NCI-H2227 (cell line): ENCODE measurements at regions not wholly inside any gene's neighbourhood (a gene's known extent, or its start where the extent isn't known, plus 50 kb on each side); places are given as distances from the start of the nearest gene placed in this dataset.
"Not testable (repeated sequence)": the region's sequence is repeated elsewhere in the genome, so short reads cannot be mapped to it uniquely, and the experiment has no call there.

Experiments used
- DNase-seq: peaks from one replicate; lab custom pipeline; 2025; ENCODE audit not compliant: unreplicated experiment; lab: John Stamatoyannopoulos, UW

DNA sequence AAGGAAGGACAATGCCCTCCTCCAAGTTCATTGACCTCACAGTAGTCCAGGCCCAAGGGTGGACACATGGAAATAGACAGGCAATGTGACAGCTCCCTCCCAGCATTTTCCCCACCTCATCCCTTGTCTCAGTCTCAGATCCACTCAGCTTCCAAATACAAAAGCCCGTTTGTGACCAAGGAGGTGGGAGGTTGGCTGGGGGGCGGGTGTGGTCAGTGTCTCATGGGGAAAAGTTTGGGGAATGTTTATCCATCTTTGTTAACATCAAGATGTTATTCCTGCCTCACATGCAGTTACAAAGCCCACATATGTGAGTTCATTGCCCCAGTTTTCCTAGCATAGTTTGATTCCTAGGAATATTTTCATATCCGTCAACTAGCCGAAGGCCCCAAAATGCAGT, 338.5 kb upstream of the PPP2R3A start:
- no peak for DNase-seq

DNA sequence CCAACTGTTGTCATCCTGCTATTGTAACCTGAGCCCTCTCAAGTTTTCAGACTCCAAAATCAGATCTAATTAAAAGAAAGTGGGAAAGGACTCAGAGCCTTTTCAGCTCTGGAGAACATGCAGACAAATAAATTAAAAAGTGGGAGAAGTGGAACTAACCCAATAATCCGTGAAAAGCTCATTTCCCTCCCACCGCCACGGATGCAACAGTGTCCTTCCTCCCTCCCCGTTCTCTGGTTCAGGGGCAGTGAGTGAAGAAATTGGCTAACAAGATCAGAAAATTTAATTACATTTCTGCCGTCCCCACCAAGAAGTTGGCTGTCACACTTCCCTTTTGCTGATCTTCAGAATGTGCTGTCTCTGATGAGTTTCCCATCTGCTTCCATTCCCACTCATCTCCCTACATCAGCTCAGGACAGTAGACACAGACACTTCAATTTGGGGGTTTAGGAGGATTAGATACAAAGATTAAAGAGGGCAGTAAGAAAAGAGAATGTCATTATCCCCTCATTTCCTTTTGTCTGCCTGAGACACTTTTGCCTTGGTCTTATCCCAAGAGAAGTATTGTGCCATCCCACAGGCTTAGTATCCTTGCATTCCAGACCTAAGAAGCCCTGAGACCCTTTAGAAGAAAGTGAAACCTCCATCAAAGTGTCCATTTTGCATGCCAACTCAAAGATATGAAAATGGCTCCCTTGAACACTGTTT, 335.7 kb upstream of the PPP2R3A start:
- no peak for DNase-seq

DNA sequence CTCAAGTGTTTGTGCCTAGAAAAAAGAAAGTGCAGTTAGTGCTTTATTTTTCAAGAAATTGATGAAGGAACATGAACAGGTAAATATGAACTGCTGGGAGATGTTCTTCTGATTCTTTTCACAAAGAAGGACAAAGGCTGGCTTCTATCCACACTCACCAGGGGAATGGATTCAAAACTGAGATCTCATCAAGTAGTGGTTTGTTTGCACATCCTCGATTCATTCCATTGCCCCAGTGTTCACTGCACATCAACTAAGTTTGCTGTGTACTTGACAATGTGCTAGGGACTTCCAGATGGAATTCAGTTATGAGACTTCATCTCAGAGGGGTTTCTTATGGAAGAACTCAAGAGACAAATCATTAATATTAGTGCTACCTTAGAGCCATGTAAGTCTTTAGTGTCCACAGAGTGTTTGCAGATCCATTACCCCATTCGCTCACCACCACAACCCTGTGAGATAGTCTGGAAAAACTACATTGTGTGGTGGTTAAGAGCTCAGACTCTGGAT, 332.9 kb upstream of the PPP2R3A start:
- DNase-seq: no peak

DNA sequence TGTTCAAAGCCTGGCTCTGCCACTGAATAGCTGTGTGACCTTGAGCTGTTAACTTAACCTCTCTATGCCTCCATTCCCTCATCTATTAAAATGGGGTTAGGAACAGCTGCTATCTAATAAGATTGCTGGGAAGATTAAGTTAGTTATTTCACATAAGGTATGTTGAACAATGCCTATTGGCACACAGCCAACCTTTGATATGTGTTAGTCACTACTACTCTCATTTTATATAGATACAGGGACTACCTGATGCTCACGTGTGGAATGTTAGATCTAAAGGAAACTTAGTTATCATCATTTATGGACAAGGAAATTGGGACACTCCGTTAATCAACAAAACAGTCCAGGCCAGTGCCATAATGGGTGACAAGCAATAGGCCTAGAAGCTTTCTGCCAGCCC, 332.4 kb upstream of the PPP2R3A start:
- DNase-seq: no peak

DNA sequence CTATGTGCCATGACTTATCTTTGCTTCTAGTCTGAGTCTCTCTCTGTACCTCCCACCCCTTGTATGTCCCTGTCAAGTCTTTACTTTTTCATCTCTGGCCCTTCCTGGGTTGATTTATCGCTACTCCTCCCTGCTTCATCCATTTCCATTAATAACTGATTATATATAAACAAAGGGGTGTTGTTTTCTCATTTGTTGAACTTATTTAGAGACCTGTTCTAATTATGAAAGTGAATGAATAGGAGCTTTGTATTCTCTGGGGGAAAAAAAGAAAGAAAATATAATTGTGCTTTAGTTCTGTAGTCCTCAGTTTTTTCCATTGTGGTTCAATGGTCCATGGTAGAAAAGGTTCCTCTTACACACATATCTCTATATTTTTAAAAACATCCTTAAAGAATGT, 328.9 kb upstream of the PPP2R3A start:
- no peak for DNase-seq

DNA sequence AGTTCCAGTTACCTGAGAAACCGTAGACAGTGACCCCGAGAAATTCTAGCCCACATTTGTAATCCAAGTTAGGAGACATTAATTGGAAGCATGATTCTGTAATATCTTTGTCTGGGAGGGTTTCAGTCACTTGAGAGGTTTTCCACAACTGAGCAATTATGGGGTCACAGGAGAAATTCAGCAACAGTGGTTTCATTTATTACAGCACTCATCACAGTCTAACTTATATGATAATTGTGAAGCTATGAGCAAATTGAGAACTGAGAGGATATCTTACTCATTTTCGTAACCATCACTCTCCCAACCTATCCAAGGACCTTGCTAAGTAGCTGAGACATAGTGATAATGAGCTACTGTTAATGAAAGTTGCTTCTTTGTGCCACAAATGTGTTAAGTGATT, 328.5 kb upstream of the PPP2R3A start:
- no peak for DNase-seq

DNA sequence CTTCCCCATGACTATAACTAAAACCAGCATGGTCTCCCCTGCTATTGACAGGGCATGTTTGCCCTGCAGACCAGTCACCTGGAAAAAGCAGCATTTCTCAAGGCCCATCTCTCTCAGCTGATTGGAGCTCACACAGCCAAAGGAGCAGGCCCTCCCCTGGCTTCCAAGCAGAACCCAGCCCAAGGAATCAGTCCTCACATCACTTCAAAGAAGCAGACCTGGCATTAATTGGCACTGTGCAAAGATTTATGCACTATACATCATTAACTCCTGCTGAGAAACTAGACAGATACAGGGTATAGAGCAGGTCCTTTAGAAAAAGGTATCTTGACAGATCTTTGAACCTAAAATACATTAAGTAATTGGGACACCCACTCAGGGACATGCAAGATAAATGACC, 323.8 kb upstream of the PPP2R3A start:
- DNase-seq: peak; percentile 64

DNA sequence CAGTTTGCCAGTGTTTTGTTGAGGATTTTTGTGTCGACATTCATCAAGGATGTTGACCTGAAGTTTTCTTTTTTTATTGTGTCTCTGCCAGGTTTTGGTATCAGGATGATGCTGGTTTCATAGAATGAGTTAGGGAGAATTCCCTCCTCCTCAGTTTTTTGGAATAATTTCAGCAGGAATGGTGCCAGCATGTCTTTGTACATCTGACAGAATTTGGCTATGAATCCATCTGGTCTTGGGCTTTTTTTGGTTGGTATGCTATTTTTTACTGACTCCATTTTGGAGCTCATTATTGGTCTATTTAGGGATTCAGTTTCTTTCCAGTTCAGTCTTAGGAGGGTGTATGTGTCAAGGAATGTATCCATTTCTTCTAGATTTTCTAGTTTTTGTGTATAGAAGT, 320.0 kb upstream of the PPP2R3A start:
- DNase-seq: no peak

DNA sequence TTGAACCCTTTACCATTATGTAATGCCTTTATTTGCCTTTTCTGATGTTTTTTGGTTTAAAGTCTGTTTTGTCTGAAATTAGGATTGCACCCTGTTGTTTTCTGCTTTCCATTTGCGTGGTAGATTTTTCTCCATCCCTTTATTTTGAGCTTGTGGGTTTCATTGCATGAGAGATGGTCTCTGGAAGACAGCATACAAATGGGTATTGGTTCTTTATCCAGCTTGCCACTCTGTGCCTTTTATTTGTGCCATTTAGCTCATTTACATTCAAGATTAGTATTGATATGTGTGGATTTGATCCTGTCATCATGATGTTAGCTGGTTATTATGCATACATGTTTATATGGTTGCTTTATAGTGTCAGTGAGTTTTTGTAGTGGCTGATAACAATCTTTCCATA, 318.7 kb upstream of the PPP2R3A start:
- DNase-seq: no peak

DNA sequence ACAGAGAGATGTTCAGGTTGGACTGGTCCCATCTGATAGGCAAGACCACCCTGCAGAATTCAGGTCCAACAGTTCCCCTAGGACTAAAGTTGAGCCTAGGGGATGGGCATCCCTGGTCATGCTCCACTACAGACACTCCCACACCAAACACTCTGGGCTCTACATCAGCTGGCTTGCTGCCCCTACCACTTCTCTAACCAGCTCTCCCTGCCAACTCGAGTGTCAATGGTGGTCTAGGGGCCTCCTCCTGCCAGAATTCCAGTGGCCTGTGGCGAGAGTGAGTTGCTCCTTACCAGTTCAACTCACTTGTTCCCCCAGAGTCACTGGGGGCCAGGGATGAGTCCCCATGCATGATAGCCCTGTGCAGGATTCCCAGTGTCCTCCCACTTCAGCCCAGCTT, 316.2 kb upstream of the PPP2R3A start:
- DNase-seq: no peak

DNA sequence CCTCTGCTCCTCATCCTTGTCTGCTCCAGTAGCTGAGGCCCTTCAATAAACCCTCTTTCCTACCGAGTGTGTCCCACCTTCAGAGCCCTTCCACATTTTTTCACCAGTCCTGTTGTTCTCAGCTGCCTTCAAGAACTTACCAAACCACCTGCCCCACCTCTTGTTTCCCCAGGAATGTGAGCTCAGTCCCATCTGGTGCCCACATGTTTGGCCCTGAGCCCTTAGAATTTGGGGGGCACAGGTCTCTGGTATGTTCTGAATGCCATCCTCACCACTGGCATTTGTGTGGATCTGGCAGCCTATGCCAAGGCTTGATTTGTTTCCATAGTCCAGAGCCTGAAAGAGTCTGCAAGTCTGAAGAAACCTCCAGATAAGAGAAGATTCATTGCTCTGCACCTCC, 315.2 kb upstream of the PPP2R3A start:
- DNase-seq: no peak

DNA sequence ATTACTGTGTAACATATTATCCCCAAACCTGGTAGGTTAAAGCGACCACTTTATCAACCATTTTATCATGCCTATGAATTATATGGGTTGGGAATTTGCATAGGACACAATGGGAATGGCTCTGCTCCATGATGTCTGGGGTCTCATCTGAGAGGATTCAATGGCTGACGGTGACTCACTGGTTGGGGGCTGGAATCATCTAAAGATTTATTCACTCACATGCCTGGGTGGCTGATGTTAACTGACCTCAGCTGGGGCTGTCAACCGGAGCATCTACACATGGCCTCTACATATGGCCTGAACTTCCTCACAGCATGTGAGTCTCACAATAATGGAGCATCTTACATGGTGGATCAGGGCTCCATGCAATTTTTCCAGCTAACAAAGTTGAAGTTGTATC, 313.1 kb upstream of the PPP2R3A start:
- DNase-seq: no peak

DNA sequence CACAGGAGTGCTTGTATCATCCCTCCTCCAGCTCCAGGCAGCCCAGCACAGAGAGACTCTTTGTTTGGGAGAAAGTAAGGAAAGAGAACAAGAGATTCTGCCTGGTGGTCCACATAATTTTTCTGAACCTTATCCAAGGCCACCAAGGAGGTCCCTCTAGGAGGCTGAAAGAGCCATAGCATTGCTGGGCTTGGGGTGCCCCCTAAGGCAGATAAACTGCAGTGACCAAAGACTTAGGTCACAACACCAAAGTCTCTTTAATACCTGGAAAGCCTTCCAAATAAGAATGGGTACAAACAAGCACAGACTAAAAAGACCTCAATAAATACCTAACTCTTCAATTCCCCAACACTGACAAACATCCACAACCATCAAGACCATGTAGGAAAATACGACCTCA, 310.2 kb upstream of the PPP2R3A start:
- no peak for DNase-seq

DNA sequence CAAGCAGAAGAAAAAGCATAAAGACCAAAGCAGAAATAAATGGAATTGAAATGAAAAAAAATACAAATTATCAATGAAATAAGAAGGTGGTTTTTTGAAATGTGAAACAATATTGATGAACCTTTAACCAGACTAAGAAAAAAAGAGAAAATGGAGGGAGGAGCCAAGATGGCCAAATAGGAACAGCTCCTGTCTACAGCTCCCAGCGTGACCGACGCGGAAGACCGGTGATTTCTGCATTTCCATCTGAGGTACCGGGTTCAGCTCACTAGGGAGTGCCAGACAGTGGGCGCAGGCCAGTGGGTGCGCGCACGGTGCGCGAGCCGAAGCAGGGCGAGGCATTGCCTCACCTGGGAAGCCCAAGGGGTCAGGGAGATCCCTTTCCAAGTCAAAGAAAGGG, 307.1 kb upstream of the PPP2R3A start:
- DNase-seq: not testable (repeated sequence)

DNA sequence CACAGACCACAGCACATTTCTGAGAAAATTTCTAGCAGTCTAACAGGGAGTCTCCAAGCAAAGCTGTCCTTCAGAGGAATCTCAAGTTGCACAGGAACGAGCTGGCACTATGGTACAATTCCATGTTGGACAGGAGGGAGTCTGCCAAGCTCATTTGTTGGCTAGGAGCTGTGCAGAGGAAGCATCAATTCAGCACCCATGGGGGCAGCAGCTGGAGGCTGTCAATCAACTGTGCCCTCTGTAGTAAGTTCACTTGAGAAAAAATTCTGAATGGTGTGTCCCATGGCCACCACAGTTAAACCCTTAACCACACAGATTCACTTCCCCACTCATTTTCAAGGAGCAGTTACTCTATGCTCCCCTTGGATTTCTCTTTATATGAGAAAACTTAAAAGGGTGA, 298.5 kb upstream of the PPP2R3A start:
- no peak for DNase-seq

DNA sequence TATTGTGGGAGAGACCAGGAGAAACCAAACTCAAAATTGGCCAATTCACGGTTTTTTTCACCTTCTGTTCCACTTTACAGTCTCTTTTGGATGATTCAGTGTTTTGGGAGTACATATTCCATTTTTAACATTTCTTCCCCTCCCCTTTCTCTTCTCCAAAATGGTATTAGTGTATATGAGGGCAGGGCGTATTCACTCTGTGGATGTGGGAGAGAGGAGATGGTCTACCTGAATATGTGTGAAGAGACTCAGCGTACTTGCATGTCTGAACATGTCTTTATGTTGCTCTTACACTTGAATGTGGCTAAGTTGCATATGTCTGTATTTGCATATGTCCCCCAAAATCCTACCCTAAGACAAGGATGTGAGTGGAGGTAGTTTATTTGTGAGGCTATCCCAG, 291.0 kb upstream of the PPP2R3A start:
- no peak for DNase-seq

DNA sequence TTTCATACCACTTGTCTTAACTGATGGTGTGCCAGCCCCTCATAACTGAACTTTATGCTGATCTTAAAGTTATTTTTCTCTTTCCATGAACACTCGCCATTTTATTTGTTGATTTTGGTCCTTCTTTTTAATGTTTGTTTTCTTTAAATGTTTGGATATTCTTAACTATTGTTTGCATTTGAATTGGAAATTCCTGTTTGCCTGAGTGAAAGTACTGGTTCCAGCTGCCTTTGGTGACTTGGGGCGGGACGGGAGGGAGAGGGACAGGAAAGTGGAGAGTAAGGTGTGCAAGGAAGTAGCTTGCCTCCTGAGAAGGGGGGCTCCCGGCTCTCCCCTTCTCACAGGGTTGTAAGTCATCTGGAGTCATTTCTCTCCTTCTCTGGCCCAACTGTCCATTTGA, 287.1 kb upstream of the PPP2R3A start:
- no peak for DNase-seq

DNA sequence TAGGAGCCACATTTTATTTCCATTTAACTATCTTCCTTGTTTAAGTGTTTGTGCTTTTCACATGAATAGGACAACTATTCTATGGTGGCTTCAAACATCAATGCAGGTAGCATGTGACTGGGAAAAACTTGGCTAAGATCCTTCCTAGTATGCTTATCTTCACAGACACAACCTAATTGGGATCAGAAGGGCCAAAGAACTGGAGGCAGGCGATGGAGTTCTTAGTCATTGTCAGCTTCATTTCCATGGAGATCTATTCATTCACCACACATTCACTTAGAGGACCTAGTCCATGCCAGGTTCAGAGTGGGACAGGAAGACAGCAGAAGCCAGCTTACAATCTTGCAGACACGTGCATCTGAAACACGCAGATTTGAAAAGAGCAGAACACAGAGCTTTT, 277.5 kb upstream of the PPP2R3A start:
- no peak for DNase-seq

DNA sequence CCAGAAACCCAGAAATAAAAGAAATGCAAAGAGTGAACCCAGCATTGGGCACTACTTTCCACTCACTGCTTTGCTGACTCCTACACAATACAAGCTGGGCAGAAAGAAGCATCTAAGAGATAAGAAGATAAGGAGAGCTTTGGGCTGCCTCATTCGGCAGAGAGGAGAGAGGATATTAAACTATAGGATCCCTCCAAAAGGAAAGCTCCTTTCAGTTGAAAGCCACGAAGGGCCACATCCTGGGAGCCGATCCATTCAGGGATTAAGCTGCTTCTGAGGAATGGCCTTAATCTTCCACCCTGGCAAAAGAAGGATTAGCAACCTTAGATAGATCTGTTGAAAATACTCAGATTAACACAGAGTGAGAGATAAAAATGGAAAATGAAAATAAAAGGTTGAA, 274.9 kb upstream of the PPP2R3A start:
- no peak for DNase-seq

DNA sequence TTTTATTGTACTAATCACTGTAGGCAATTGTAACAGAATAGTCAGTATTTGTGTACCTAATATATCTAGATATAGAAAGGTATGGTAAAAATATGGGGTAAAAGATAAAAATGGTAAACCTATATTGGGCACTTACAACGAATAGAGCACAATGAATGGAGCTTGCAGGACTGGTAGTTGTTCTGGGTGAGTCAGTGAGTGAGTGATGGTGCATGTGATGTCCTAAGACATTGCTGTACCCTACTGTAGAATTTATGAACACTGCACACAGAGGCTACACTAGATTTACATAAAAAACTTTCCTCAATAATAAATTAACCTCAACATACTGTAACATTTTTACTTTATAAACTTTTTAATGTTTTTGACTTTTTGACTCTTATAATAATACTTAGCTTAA, 274.3 kb upstream of the PPP2R3A start:
- no peak for DNase-seq

DNA sequence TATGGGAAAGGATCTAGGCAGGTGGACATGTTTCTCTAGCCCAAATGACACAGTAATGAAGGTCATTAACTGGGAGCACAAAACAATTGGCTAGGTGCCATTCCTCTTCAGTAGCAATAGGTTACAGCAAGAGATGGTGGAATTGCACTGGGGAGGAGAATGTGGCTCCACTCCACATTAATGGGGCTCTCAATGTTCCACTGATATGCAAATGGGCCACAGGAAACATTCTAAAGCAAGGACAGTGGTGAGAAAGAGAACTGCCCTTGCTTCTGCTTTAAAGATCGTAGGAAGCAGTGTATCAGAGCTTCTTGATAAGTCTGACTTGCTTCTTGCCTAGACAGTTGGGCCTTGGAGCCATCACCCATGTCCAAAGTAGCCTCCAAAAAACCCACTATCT, 271.4 kb upstream of the PPP2R3A start:
- peak; percentile 47 for DNase-seq

DNA sequence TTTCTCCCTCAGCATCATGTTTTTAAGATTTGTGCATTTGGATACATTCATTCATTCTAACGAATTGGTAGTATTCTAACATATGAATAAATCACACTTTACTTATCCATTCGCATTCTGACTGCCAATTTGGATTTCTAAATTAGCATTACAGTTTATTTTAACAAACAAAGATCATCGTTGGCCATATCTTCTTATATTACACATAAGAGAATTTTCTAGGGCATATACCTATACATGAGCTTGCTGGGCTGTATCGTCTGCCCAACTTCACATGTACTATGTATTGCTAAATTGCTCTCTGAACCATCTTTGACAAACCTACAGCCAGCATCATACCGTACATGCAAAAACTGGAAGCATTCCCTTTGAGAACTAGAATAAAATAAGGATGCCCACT, 265.8 kb upstream of the PPP2R3A start:
- no peak for DNase-seq

DNA sequence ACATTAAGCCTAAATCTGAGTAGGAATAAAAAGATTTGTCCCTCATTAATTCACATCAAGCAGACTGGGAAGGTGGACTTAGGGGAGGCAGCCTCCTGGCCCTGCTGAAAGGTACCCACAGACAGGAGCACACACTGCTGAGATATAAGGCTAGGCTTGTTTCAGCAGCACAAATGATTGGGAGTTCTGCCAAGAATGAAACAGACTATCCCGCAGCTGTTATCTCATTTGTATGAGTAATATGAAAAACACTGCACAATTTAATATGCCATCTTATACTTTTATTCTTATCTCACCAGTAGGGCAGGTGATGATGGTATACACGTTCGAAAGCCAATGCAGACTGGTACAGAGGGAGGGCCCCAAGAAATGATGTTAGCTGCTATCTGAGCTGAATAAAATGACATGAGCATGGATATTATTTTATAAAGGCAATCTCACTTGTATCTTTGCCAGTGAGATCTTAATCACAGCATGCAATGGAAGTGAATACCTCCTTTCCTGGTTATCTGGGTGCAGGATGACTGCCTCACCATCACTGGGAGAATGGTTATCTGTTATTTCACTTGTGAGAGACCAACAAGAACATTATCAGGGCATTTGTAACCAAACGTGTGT, 258.7 kb upstream of the PPP2R3A start:
- DNase-seq: no peak
